HTR-8/SVneo (cell line): ENCODE measurements at regions not wholly inside any gene's neighbourhood (a gene's known extent, or its start where the extent isn't known, plus 50 kb on each side); places are given as distances from the start of the nearest gene placed in this dataset.
"Not testable (repeated sequence)": the region's sequence is repeated elsewhere in the genome, so short reads cannot be mapped to it uniquely, and the experiment has no call there.

Experiments
- DNase-seq: peaks from one replicate; pipeline ENCODE4 v3.0.0; 2011; ENCODE audit warnings: low spot score, mixed read lengths; ENCODE audit not compliant: insufficient read length
- FAIRE-seq: peaks from 2 replicates; lab custom pipeline; 2011; peaks lifted over from hg19 to GRCh38; lab: Jason Lieb, UNC

GRCh38 chr6:167746390-167746907, 80.3 kb upstream of the AFDN start:
- DNase-seq (no peak), FAIRE-seq (no peak)

GRCh38 chr6:167746975-167747374, 79.7 kb upstream of the AFDN start:
- DNase-seq (no peak), FAIRE-seq (no peak)

- no peak for FAIRE-seq
- DNase-seq: no peak
These were observed 79.1 kb upstream of the AFDN start for GRCh38 chr6:167747645-167748044.

- DNase-seq (no peak), FAIRE-seq (no peak)
These were observed 78.7 kb upstream of the AFDN start for GRCh38 chr6:167748046-167748445.

- no peak for DNase-seq
These were observed 78.0 kb upstream of the AFDN start for GRCh38 chr6:167748458-167749379.

GRCh38 chr6:167750956-167751358, 75.8 kb upstream of the AFDN start:
- DNase-seq: no peak
- FAIRE-seq: no peak

More at GRCh38 chr6:167748458-167749379, 78.0 kb upstream of the AFDN start:
- no peak for FAIRE-seq

GRCh38 chr6:167751579-167752115, 75.1 kb upstream of the AFDN start:
- FAIRE-seq: no peak
- no peak for DNase-seq

GRCh38 chr6:167753281-167753680, 73.4 kb upstream of the AFDN start:
- DNase-seq, FAIRE-seq: not testable (repeated sequence)

- no peak for FAIRE-seq
- DNase-seq: no peak
These were observed 72.0 kb upstream of the AFDN start for GRCh38 chr6:167754691-167755090.

GRCh38 chr6:167755461-167755860, 71.2 kb upstream of the AFDN start:
- FAIRE-seq (no peak), DNase-seq (no peak)

GRCh38 chr6:167756597-167756996, 70.1 kb upstream of the AFDN start:
- DNase-seq (no peak), FAIRE-seq (no peak)

GRCh38 chr6:167757249-167757648, 69.5 kb upstream of the AFDN start:
- DNase-seq (no peak), FAIRE-seq (no peak)

- no peak for FAIRE-seq
- DNase-seq: no peak
These were observed 68.9 kb upstream of the AFDN start for GRCh38 chr6:167757821-167758220.

GRCh38 chr6:167758309-167759023, 68.2 kb upstream of the AFDN start:
- no peak for FAIRE-seq
- no peak for DNase-seq

- FAIRE-seq (no peak), DNase-seq (no peak)
These were observed 67.5 kb upstream of the AFDN start for GRCh38 chr6:167759206-167759605.

- DNase-seq (no peak), FAIRE-seq (no peak)
These were observed 66.8 kb upstream of the AFDN start for GRCh38 chr6:167759912-167760311.

- no peak for DNase-seq
These were observed 65.5 kb upstream of the AFDN start for GRCh38 chr6:167760979-167761793.

GRCh38 chr6:167761794-167762258, 64.9 kb upstream of the AFDN start:
- FAIRE-seq (no peak), DNase-seq (no peak)

More at GRCh38 chr6:167760979-167761793, 65.5 kb upstream of the AFDN start:
- FAIRE-seq: no peak

GRCh38 chr6:167762259-167762962, 64.3 kb upstream of the AFDN start:
- FAIRE-seq (no peak), DNase-seq (no peak)
